ENCODE measurements at regions not wholly inside any gene's neighbourhood (a gene's known extent, or its start where the extent isn't known, plus 50 kb on each side); places are given as distances from the start of the nearest gene placed in this dataset.

GRCh38 chr14:82341261-82341810 lies 807.7 kb upstream of the SEL1L start:
- Histone ChIP-seq H3K9me3 (ENCODE audit: insufficient read depth, low read length, severe bottlenecking) (no peaks in the 10 kb centered on the region), H3K79me2 (ENCODE audit: insufficient read depth, low read length) (no peaks in the 10 kb centered on the region), H3K27ac (ENCODE audit: low read length) (no peak overlapping the region), H3K36me3 (ENCODE audit: insufficient read depth, low read length) (no peaks in the 10 kb centered on the region), H2AFZ (ENCODE audit: low read depth, low read length) (no peak overlapping the region), H3K27me3 (ENCODE audit: insufficient read depth, low read length, poor library complexity) (no peaks in the 10 kb centered on the region), H3K4me1 (ENCODE audit: insufficient read depth, low read length) (no peaks in the 10 kb centered on the region), H3K4me2 (ENCODE audit: insufficient read depth, low read length) (no peak overlapping the region), H4K20me1 (ENCODE audit: insufficient read depth, low read length) (no peaks in the 10 kb centered on the region), H3K9ac (ENCODE audit: low read depth, low read length) (no peak overlapping the region), H3K4me3 (ENCODE audit: low read depth in 1 of 2, low read length in 2 of 2) (no peak overlapping the region)
- no peak for ATAC-seq (ENCODE audit: insufficient read depth, low read depth)
- TF ChIP-seq EZH2 (IDR thresholded peaks at IDR 0.05; ENCODE audit: borderline replicate concordance, low read depth, low read length, severe bottlenecking) (no peak), CTCF (IDR thresholded peaks at IDR 0.05; ENCODE audit: borderline replicate concordance, extremely low read depth, low read length, poor library complexity, severe bottlenecking) (no peak)
- no peak for DNase-seq

- Histone ChIP-seq H3K27me3 (ENCODE audit: insufficient read depth, low read length, poor library complexity) (no peaks in the 10 kb centered on the region), H3K9me3 (ENCODE audit: insufficient read depth, low read length, severe bottlenecking) (no peaks in the 10 kb centered on the region), H2AFZ (ENCODE audit: low read depth, low read length) (no peak overlapping the region), H3K9ac (ENCODE audit: low read depth, low read length) (no peak overlapping the region), H3K79me2 (ENCODE audit: insufficient read depth, low read length) (no peaks in the 10 kb centered on the region), H3K36me3 (ENCODE audit: insufficient read depth, low read length) (no peaks in the 10 kb centered on the region), H3K27ac (ENCODE audit: low read length) (no peak overlapping the region), H3K4me2 (ENCODE audit: insufficient read depth, low read length) (no peak overlapping the region), H3K4me1 (ENCODE audit: insufficient read depth, low read length) (no peaks in the 10 kb centered on the region), H3K4me3 (ENCODE audit: low read depth in 1 of 2, low read length in 2 of 2) (no peak overlapping the region), H4K20me1 (ENCODE audit: insufficient read depth, low read length) (no peaks in the 10 kb centered on the region)
- TF ChIP-seq EZH2 (IDR thresholded peaks at IDR 0.05; ENCODE audit: borderline replicate concordance, low read depth, low read length, severe bottlenecking) (no peak), CTCF (IDR thresholded peaks at IDR 0.05; ENCODE audit: borderline replicate concordance, extremely low read depth, low read length, poor library complexity, severe bottlenecking) (no peak)
- DNase-seq = no peak
- ATAC-seq (ENCODE audit: insufficient read depth, low read depth) = no peak
Measured at GRCh38 chr14:82342596-82342995, 808.9 kb upstream of the SEL1L start.

- no peaks in the 10 kb centered on the region for H3K9me3 ChIP-seq (ENCODE audit: insufficient read depth, low read length, severe bottlenecking)
- no peak overlapping the region for H2AFZ ChIP-seq (ENCODE audit: low read depth, low read length)
- H3K36me3 ChIP-seq (ENCODE audit: insufficient read depth, low read length) = no peaks in the 10 kb centered on the region
- H3K9ac ChIP-seq (ENCODE audit: low read depth, low read length) = no peak overlapping the region
- H3K4me2 ChIP-seq (ENCODE audit: insufficient read depth, low read length) = no peak overlapping the region
- TF ChIP-seq CTCF (IDR thresholded peaks at IDR 0.05; ENCODE audit: borderline replicate concordance, extremely low read depth, low read length, poor library complexity, severe bottlenecking) (no peak), EZH2 (IDR thresholded peaks at IDR 0.05; ENCODE audit: borderline replicate concordance, low read depth, low read length, severe bottlenecking) (no peak)
- ATAC-seq (ENCODE audit: insufficient read depth, low read depth) = no peak
- H3K79me2 ChIP-seq (ENCODE audit: insufficient read depth, low read length) = no peaks in the 10 kb centered on the region
- no peak for DNase-seq
- no peak overlapping the region for H3K4me3 ChIP-seq (ENCODE audit: low read depth in 1 of 2, low read length in 2 of 2)
- no peak overlapping the region for H3K27ac ChIP-seq (ENCODE audit: low read length)
- no peaks in the 10 kb centered on the region for H3K4me1 ChIP-seq (ENCODE audit: insufficient read depth, low read length)
- H3K27me3 ChIP-seq (ENCODE audit: insufficient read depth, low read length, poor library complexity) = no peaks in the 10 kb centered on the region
- no peaks in the 10 kb centered on the region for H4K20me1 ChIP-seq (ENCODE audit: insufficient read depth, low read length)
Measured at GRCh38 chr14:82345184-82345583, 811.5 kb upstream of the SEL1L start.

- Histone ChIP-seq H3K36me3 (ENCODE audit: insufficient read depth, low read length) (no peaks in the 10 kb centered on the region), H3K9me3 (ENCODE audit: insufficient read depth, low read length, severe bottlenecking) (no peaks in the 10 kb centered on the region), H3K9ac (ENCODE audit: low read depth, low read length) (no peak overlapping the region), H2AFZ (ENCODE audit: low read depth, low read length) (no peak overlapping the region), H3K79me2 (ENCODE audit: insufficient read depth, low read length) (no peaks in the 10 kb centered on the region), H3K4me2 (ENCODE audit: insufficient read depth, low read length) (no peak overlapping the region), H4K20me1 (ENCODE audit: insufficient read depth, low read length) (no peaks in the 10 kb centered on the region), H3K27ac (ENCODE audit: low read length) (no peak overlapping the region), H3K4me1 (ENCODE audit: insufficient read depth, low read length) (no peaks in the 10 kb centered on the region), H3K4me3 (ENCODE audit: low read depth in 1 of 2, low read length in 2 of 2) (no peak overlapping the region), H3K27me3 (ENCODE audit: insufficient read depth, low read length, poor library complexity) (no peaks in the 10 kb centered on the region)
- ATAC-seq (ENCODE audit: insufficient read depth, low read depth) (no peak), DNase-seq (no peak)
- no peak for TF ChIP-seq CTCF (IDR thresholded peaks at IDR 0.05; ENCODE audit: borderline replicate concordance, extremely low read depth, low read length, poor library complexity, severe bottlenecking)
- no peak for TF ChIP-seq EZH2 (IDR thresholded peaks at IDR 0.05; ENCODE audit: borderline replicate concordance, low read depth, low read length, severe bottlenecking)
Measured at GRCh38 chr14:82354126-82354525, 820.5 kb upstream of the SEL1L start.

Data from DND-41 (cell line).